OCI-M1 (cell line): ENCODE measurements at regions not wholly inside any gene's neighbourhood (a gene's known extent, or its start where the extent isn't known, plus 50 kb on each side); places are given as distances from the start of the nearest gene placed in this dataset.

Experiments
- DNase-seq: peaks from one replicate; lab custom pipeline; 2025; lab: John Stamatoyannopoulos, UW

- no peak for DNase-seq
Measured at GRCh38 chr6:119801056-119801455, 451.5 kb upstream of the MAN1A1 start.

GRCh38 chr6:119800526-119800925 is 451.0 kb upstream of the MAN1A1 start:
- peak; percentile 49 for DNase-seq

GRCh38 chr6:119799596-119800509 is 450.3 kb upstream of the MAN1A1 start:
- no peak for DNase-seq

GRCh38 chr6:119791736-119792135 is 442.2 kb upstream of the MAN1A1 start:
- peak; percentile 35 for DNase-seq

GRCh38 chr6:119781365-119781764 is 431.8 kb upstream of the MAN1A1 start:
- no peak for DNase-seq

GRCh38 chr6:119768201-119768600 is 418.6 kb upstream of the MAN1A1 start:
- DNase-seq: no peak

GRCh38 chr6:119764927-119765681 is 415.5 kb upstream of the MAN1A1 start:
- no peak for DNase-seq

- peak; percentile 42 for DNase-seq
Measured at GRCh38 chr6:119760046-119760445, 410.5 kb upstream of the MAN1A1 start.

GRCh38 chr6:119758385-119758784 is 408.8 kb upstream of the MAN1A1 start:
- DNase-seq: no peak

- no peak for DNase-seq
Measured at GRCh38 chr6:119757467-119757866, 407.9 kb upstream of the MAN1A1 start.

- DNase-seq: no peak
Measured at GRCh38 chr6:119749335-119749734, 399.8 kb upstream of the MAN1A1 start.

- DNase-seq: peak; percentile 43
Measured at GRCh38 chr6:119748535-119748934, 399.0 kb upstream of the MAN1A1 start.

GRCh38 chr6:119742188-119742803 is 392.7 kb upstream of the MAN1A1 start:
- peak; percentile 88 for DNase-seq

GRCh38 chr6:119739769-119740168 is 390.2 kb upstream of the MAN1A1 start:
- no peak for DNase-seq

GRCh38 chr6:119738425-119738824 is 388.9 kb upstream of the MAN1A1 start:
- no peak for DNase-seq

GRCh38 chr6:119736296-119737021 is 386.9 kb upstream of the MAN1A1 start:
- DNase-seq: no peak

GRCh38 chr6:119735530-119735929 is 386.0 kb upstream of the MAN1A1 start:
- no peak for DNase-seq

- DNase-seq: no peak
Measured at GRCh38 chr6:119734227-119734626, 384.7 kb upstream of the MAN1A1 start.

GRCh38 chr6:119728935-119729334 is 379.4 kb upstream of the MAN1A1 start:
- DNase-seq: no peak

- DNase-seq: no peak
Measured at GRCh38 chr6:119728220-119728750, 378.7 kb upstream of the MAN1A1 start.

GRCh38 chr6:119727504-119728219 is 378.1 kb upstream of the MAN1A1 start:
- DNase-seq: no peak
